ENCODE measurements at regions not wholly inside any gene's neighbourhood (a gene's known extent, or its start where the extent isn't known, plus 50 kb on each side); places are given as distances from the start of the nearest gene placed in this dataset.

DNA sequence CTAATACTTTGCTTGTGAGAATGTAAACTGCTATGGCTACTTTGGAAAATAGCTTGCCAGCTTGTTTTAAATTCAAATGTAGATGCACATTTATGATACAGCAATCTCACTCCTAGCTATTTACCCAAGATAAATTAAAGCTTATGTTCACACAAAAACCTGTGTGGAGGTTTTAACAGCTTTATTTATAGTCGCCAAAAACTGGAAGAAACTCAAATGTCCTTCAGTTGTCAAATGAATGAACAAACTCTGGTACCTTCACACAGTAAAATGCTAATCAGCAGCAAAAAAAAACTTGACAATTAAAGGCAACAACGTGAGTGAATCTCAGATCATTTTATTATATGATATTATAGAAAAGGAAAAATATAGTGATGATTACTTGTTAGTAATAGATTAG is 248.6 kb upstream of the NECTIN3 start:
- H3K27me3 ChIP-seq (ENCODE audit: low read length): no peaks in the 10 kb centered on the region
- H3K4me1 ChIP-seq (ENCODE audit: insufficient read depth, low read length): peaks cover 8% of the 10 kb centered on the region; the same call in 1 of the 2 replicates
- H3K9ac ChIP-seq (ENCODE audit: low read length): no peak overlapping the region
- intact Hi-C loops (cut with micrococcal nuclease): no loop called here
- no TSS peak for BruUV-seq (replicated peaks)
- no peaks in the 10 kb centered on the region for H3K9me3 ChIP-seq (ENCODE audit: low read length)
- TF ChIP-seq EZH2phosphoT487 (IDR thresholded peaks at IDR 0.05; ENCODE audit: borderline replicate concordance, low read length) (no peak), EZH2 (IDR thresholded peaks at IDR 0.05; ENCODE audit: low read length, unreplicated experiment) (no peak)
- TF ChIP-seq, protein P1, sequence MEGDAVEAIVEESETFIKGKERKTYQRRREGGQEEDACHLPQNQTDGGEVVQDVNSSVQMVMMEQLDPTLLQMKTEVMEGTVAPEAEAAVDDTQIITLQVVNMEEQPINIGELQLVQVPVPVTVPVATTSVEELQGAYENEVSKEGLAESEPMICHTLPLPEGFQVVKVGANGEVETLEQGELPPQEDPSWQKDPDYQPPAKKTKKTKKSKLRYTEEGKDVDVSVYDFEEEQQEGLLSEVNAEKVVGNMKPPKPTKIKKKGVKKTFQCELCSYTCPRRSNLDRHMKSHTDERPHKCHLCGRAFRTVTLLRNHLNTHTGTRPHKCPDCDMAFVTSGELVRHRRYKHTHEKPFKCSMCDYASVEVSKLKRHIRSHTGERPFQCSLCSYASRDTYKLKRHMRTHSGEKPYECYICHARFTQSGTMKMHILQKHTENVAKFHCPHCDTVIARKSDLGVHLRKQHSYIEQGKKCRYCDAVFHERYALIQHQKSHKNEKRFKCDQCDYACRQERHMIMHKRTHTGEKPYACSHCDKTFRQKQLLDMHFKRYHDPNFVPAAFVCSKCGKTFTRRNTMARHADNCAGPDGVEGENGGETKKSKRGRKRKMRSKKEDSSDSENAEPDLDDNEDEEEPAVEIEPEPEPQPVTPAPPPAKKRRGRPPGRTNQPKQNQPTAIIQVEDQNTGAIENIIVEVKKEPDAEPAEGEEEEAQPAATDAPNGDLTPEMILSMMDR (conservative IDR thresholded peaks at IDR 0.05; ENCODE audit: low read depth, low read length): no peak
- H3K4me3 ChIP-seq (ENCODE audit: low read length): no peak overlapping the region
- no peaks in the 10 kb centered on the region for H3K9me2 ChIP-seq (replicated peaks; ENCODE audit: low read length)
- no peaks in the 10 kb centered on the region for H3K36me3 ChIP-seq (ENCODE audit: low read depth, low read length)
- no peaks in the 10 kb centered on the region for H3F3A ChIP-seq (ENCODE audit: low read length, unreplicated experiment)
- H3K79me2 ChIP-seq (ENCODE audit: low read length): no peaks in the 10 kb centered on the region
- ChIA-PET POLR2A (ENCODE audit: unreplicated experiment) (no interaction called here), CTCF (no interaction called here)
- H4K20me1 ChIP-seq (ENCODE audit: low read length): no peaks in the 10 kb centered on the region
- H2AFZ ChIP-seq (ENCODE audit: low read length): no peak overlapping the region
- no peak for DNase-seq
- no peak for ATAC-seq
- H3K4me2 ChIP-seq (ENCODE audit: low read length): no peak overlapping the region
- no peak overlapping the region for H3K27ac ChIP-seq (ENCODE audit: low read length)

GRCh38 chr3:110846971-110847370 is 224.6 kb upstream of the NECTIN3 start:
- intact Hi-C loops (cut with micrococcal nuclease): no loop called here
- Histone ChIP-seq H3K4me3 (ENCODE audit: low read length) (no peak overlapping the region), H3K9me3 (ENCODE audit: low read length) (no peaks in the 10 kb centered on the region), H3K27me3 (ENCODE audit: low read length) (no peaks in the 10 kb centered on the region), H3K9ac (ENCODE audit: low read length) (no peak overlapping the region), H3K27ac (ENCODE audit: low read length) (no peak overlapping the region), H3K9me2 (replicated peaks; ENCODE audit: low read length) (no peaks in the 10 kb centered on the region), H3K4me1 (ENCODE audit: insufficient read depth, low read length) (no peaks in the 10 kb centered on the region), H4K20me1 (ENCODE audit: low read length) (no peaks in the 10 kb centered on the region), H2AFZ (ENCODE audit: low read length) (no peak overlapping the region), H3K79me2 (ENCODE audit: low read length) (no peaks in the 10 kb centered on the region), H3K36me3 (ENCODE audit: low read depth, low read length) (no peaks in the 10 kb centered on the region), H3K4me2 (ENCODE audit: low read length) (no peak overlapping the region), H3F3A (ENCODE audit: low read length, unreplicated experiment) (no peaks in the 10 kb centered on the region)
- ATAC-seq (no peak), DNase-seq (no peak)
- ChIA-PET POLR2A (ENCODE audit: unreplicated experiment) (no interaction called here), CTCF (no interaction called here)
- BruUV-seq (replicated peaks): no TSS peak
- TF ChIP-seq EZH2phosphoT487 (IDR thresholded peaks at IDR 0.05; ENCODE audit: borderline replicate concordance, low read length) (no peak), EZH2 (IDR thresholded peaks at IDR 0.05; ENCODE audit: low read length, unreplicated experiment) (no peak)
- TF ChIP-seq, protein P1 (conservative IDR thresholded peaks at IDR 0.05; ENCODE audit: low read depth, low read length): no peak

GRCh38 chr3:110849064-110849463 is 222.6 kb upstream of the NECTIN3 start:
- H4K20me1 ChIP-seq (ENCODE audit: low read length): no peaks in the 10 kb centered on the region
- intact Hi-C loops (cut with micrococcal nuclease): no loop called here
- BruUV-seq (replicated peaks): no TSS peak
- POLR2A ChIA-PET (ENCODE audit: unreplicated experiment): no interaction called here
- ATAC-seq: no peak
- H2AFZ ChIP-seq (ENCODE audit: low read length): no peak overlapping the region
- H3K27me3 ChIP-seq (ENCODE audit: low read length): no peaks in the 10 kb centered on the region
- no peak overlapping the region for H3K9ac ChIP-seq (ENCODE audit: low read length)
- no peaks in the 10 kb centered on the region for H3K36me3 ChIP-seq (ENCODE audit: low read depth, low read length)
- no peak overlapping the region for H3K4me2 ChIP-seq (ENCODE audit: low read length)
- no peak overlapping the region for H3K4me3 ChIP-seq (ENCODE audit: low read length)
- DNase-seq: no peak
- no peaks in the 10 kb centered on the region for H3F3A ChIP-seq (ENCODE audit: low read length, unreplicated experiment)
- no peaks in the 10 kb centered on the region for H3K79me2 ChIP-seq (ENCODE audit: low read length)
- no peaks in the 10 kb centered on the region for H3K9me2 ChIP-seq (replicated peaks; ENCODE audit: low read length)
- H3K9me3 ChIP-seq (ENCODE audit: low read length): no peaks in the 10 kb centered on the region
- no peaks in the 10 kb centered on the region for H3K4me1 ChIP-seq (ENCODE audit: insufficient read depth, low read length)
- TF ChIP-seq, protein P1 (conservative IDR thresholded peaks at IDR 0.05; ENCODE audit: low read depth, low read length): no peak
- TF ChIP-seq EZH2 (IDR thresholded peaks at IDR 0.05; ENCODE audit: low read length, unreplicated experiment) (no peak), EZH2phosphoT487 (IDR thresholded peaks at IDR 0.05; ENCODE audit: borderline replicate concordance, low read length) (no peak)
- H3K27ac ChIP-seq (ENCODE audit: low read length): no peak overlapping the region
- CTCF ChIA-PET: no interaction called here

Data from PC-3 (cell line).